ENCODE measurements at regions not wholly inside any gene's neighbourhood (a gene's known extent, or its start where the extent isn't known, plus 50 kb on each side); places are given as distances from the start of the nearest gene placed in this dataset.

GRCh38 chr2:19804639-19805260 lies 97.0 kb downstream of the TTC32 start:
- 100% methylated on average over 2 of the region's 3 CpGs for whole genome bisulfite sequencing (ENCODE audit: insufficient coverage)
- H3K27ac ChIP-seq (ENCODE audit: insufficient read depth in 1 of 2, low read depth in 1 of 2, low read length in 2 of 2, poor library complexity in 1 of 2, severe bottlenecking in 2 of 2) = no peak overlapping the region
- no peaks in the 10 kb centered on the region for H3K9me3 ChIP-seq (ENCODE audit: control extremely low read depth in 1 of 5, control insufficient read depth in 4 of 5, insufficient read depth in 2 of 5, low read depth in 1 of 5, low read length in 4 of 5)
- H3K27me3 ChIP-seq (replicated peaks in 2 of 5; ENCODE audit: control insufficient read depth in 4 of 5, insufficient read depth in 5 of 5, low read length in 4 of 5) = peaks cover 0 to 3% (median 0%) of the 10 kb centered on the region in 5 experiments
- POLR2A ChIA-PET = no interaction called here
- no peak for DNase-seq
- CTCF ChIA-PET = no interaction called here
- no peaks in the 10 kb centered on the region for H3K4me1 ChIP-seq (ENCODE audit: control extremely low read depth in 1 of 4, control insufficient read depth in 4 of 4, insufficient read depth in 4 of 4, low read length in 3 of 4)
- no peak overlapping the region for H3K4me3 ChIP-seq (ENCODE audit: control insufficient read depth in 1 of 7, extremely low read depth in 1 of 7, insufficient read depth in 4 of 7, low read depth in 2 of 7, low read length in 6 of 7)
- H3K36me3 ChIP-seq (ENCODE audit: control insufficient read depth in 4 of 4, insufficient read depth in 4 of 4, low read length in 3 of 4) = no peaks in the 10 kb centered on the region

- POLR2A ChIA-PET = no interaction called here
- Histone ChIP-seq H3K36me3 (ENCODE audit: control insufficient read depth in 4 of 4, insufficient read depth in 4 of 4, low read length in 3 of 4) (no peaks in the 10 kb centered on the region), H3K27ac (ENCODE audit: insufficient read depth in 1 of 2, low read depth in 1 of 2, low read length in 2 of 2, poor library complexity in 1 of 2, severe bottlenecking in 2 of 2) (no peak overlapping the region), H3K27me3 (replicated peaks in 2 of 5; ENCODE audit: control insufficient read depth in 4 of 5, insufficient read depth in 5 of 5, low read length in 4 of 5) (peaks cover 0 to 7% (median 0%) of the 10 kb centered on the region in 5 experiments), H3K9me3 (ENCODE audit: control extremely low read depth in 1 of 5, control insufficient read depth in 4 of 5, insufficient read depth in 2 of 5, low read depth in 1 of 5, low read length in 4 of 5) (no peaks in the 10 kb centered on the region), H3K4me3 (ENCODE audit: control insufficient read depth in 1 of 7, extremely low read depth in 1 of 7, insufficient read depth in 4 of 7, low read depth in 2 of 7, low read length in 6 of 7) (no peak overlapping the region), H3K4me1 (ENCODE audit: control extremely low read depth in 1 of 4, control insufficient read depth in 4 of 4, insufficient read depth in 4 of 4, low read length in 3 of 4) (no peaks in the 10 kb centered on the region)
- 100% methylated on average over 3 of the region's 4 CpGs for WGBS (ENCODE audit: insufficient coverage)
- CTCF ChIA-PET = no interaction called here
- DNase-seq = no peak
These were observed 99.5 kb downstream of the TTC32 start for GRCh38 chr2:19802086-19802841.

- no peak overlapping the region for H3K27ac ChIP-seq (ENCODE audit: insufficient read depth in 1 of 2, low read depth in 1 of 2, low read length in 2 of 2, poor library complexity in 1 of 2, severe bottlenecking in 2 of 2)
- no peak overlapping the region for H3K4me3 ChIP-seq (ENCODE audit: control insufficient read depth in 1 of 7, extremely low read depth in 1 of 7, insufficient read depth in 4 of 7, low read depth in 2 of 7, low read length in 6 of 7)
- H3K9me3 ChIP-seq (ENCODE audit: control extremely low read depth in 1 of 5, control insufficient read depth in 4 of 5, insufficient read depth in 2 of 5, low read depth in 1 of 5, low read length in 4 of 5) = peaks cover 0 to 1% (median 0%) of the 10 kb centered on the region in 5 experiments
- 96% methylated on average over 10 of the region's 15 CpGs for WGBS (ENCODE audit: insufficient coverage)
- no peaks in the 10 kb centered on the region for H3K36me3 ChIP-seq (ENCODE audit: control insufficient read depth in 4 of 4, insufficient read depth in 4 of 4, low read length in 3 of 4)
- CTCF ChIA-PET = no interaction called here
- POLR2A ChIA-PET = no interaction called here
- DNase-seq = no peak
- H3K27me3 ChIP-seq (replicated peaks in 2 of 5; ENCODE audit: control insufficient read depth in 4 of 5, insufficient read depth in 5 of 5, low read length in 4 of 5) = peaks cover 0 to 7% (median 0%) of the 10 kb centered on the region in 5 experiments
- no peaks in the 10 kb centered on the region for H3K4me1 ChIP-seq (ENCODE audit: control extremely low read depth in 1 of 4, control insufficient read depth in 4 of 4, insufficient read depth in 4 of 4, low read length in 3 of 4)
These were observed 100.3 kb downstream of the TTC32 start for GRCh38 chr2:19801367-19802080.

GRCh38 chr2:19800796-19801195 lies 101.0 kb downstream of the TTC32 start:
- CTCF ChIA-PET = no interaction called here
- no peak overlapping the region for H3K27ac ChIP-seq (ENCODE audit: insufficient read depth in 1 of 2, low read depth in 1 of 2, low read length in 2 of 2, poor library complexity in 1 of 2, severe bottlenecking in 2 of 2)

GRCh38 chr2:19799881-19800780 lies 101.7 kb downstream of the TTC32 start:
- ChIA-PET POLR2A (no interaction called here), CTCF (no interaction called here)
- H3K27me3 ChIP-seq (replicated peaks in 2 of 5; ENCODE audit: control insufficient read depth in 4 of 5, insufficient read depth in 5 of 5, low read length in 4 of 5) = peaks cover 0 to 7% (median 0%) of the 10 kb centered on the region in 5 experiments
- no peak overlapping the region for H3K4me3 ChIP-seq (ENCODE audit: control insufficient read depth in 1 of 7, extremely low read depth in 1 of 7, insufficient read depth in 4 of 7, low read depth in 2 of 7, low read length in 6 of 7)
- no peak overlapping the region for H3K27ac ChIP-seq (ENCODE audit: insufficient read depth in 1 of 2, low read depth in 1 of 2, low read length in 2 of 2, poor library complexity in 1 of 2, severe bottlenecking in 2 of 2)
- H3K4me1 ChIP-seq (ENCODE audit: control extremely low read depth in 1 of 4, control insufficient read depth in 4 of 4, insufficient read depth in 4 of 4, low read length in 3 of 4) = no peaks in the 10 kb centered on the region
- no peaks in the 10 kb centered on the region for H3K36me3 ChIP-seq (ENCODE audit: control insufficient read depth in 4 of 4, insufficient read depth in 4 of 4, low read length in 3 of 4)
- peaks cover 0 to 1% (median 0%) of the 10 kb centered on the region in 5 experiments for H3K9me3 ChIP-seq (ENCODE audit: control extremely low read depth in 1 of 5, control insufficient read depth in 4 of 5, insufficient read depth in 2 of 5, low read depth in 1 of 5, low read length in 4 of 5)
- WGBS (ENCODE audit: insufficient coverage) = 76% methylated on average over 8 of the region's 8 CpGs
- no peak for DNase-seq

More at GRCh38 chr2:19800796-19801195, 101.0 kb downstream of the TTC32 start:
- DNase-seq = no peak
- H3K9me3 ChIP-seq (ENCODE audit: control extremely low read depth in 1 of 5, control insufficient read depth in 4 of 5, insufficient read depth in 2 of 5, low read depth in 1 of 5, low read length in 4 of 5) = peaks cover 0 to 1% (median 0%) of the 10 kb centered on the region in 5 experiments
- H3K36me3 ChIP-seq (ENCODE audit: control insufficient read depth in 4 of 4, insufficient read depth in 4 of 4, low read length in 3 of 4) = no peaks in the 10 kb centered on the region
- WGBS (ENCODE audit: insufficient coverage) = 96% methylated on average over 2 of the region's 5 CpGs
- POLR2A ChIA-PET = no interaction called here
- no peaks in the 10 kb centered on the region for H3K4me1 ChIP-seq (ENCODE audit: control extremely low read depth in 1 of 4, control insufficient read depth in 4 of 4, insufficient read depth in 4 of 4, low read length in 3 of 4)
- H3K4me3 ChIP-seq (ENCODE audit: control insufficient read depth in 1 of 7, extremely low read depth in 1 of 7, insufficient read depth in 4 of 7, low read depth in 2 of 7, low read length in 6 of 7) = no peak overlapping the region
- H3K27me3 ChIP-seq (replicated peaks in 2 of 5; ENCODE audit: control insufficient read depth in 4 of 5, insufficient read depth in 5 of 5, low read length in 4 of 5) = peaks cover 0 to 7% (median 0%) of the 10 kb centered on the region in 5 experiments

- Histone ChIP-seq H3K27me3 (replicated peaks in 2 of 5; ENCODE audit: control insufficient read depth in 4 of 5, insufficient read depth in 5 of 5, low read length in 4 of 5) (peaks cover 0 to 4% (median 0%) of the 10 kb centered on the region in 5 experiments), H3K27ac (ENCODE audit: insufficient read depth in 1 of 2, low read depth in 1 of 2, low read length in 2 of 2, poor library complexity in 1 of 2, severe bottlenecking in 2 of 2) (no peak overlapping the region), H3K4me3 (ENCODE audit: control insufficient read depth in 1 of 7, extremely low read depth in 1 of 7, insufficient read depth in 4 of 7, low read depth in 2 of 7, low read length in 6 of 7) (no peak overlapping the region), H3K4me1 (ENCODE audit: control extremely low read depth in 1 of 4, control insufficient read depth in 4 of 4, insufficient read depth in 4 of 4, low read length in 3 of 4) (no peaks in the 10 kb centered on the region), H3K36me3 (ENCODE audit: control insufficient read depth in 4 of 4, insufficient read depth in 4 of 4, low read length in 3 of 4) (no peaks in the 10 kb centered on the region), H3K9me3 (ENCODE audit: control extremely low read depth in 1 of 5, control insufficient read depth in 4 of 5, insufficient read depth in 2 of 5, low read depth in 1 of 5, low read length in 4 of 5) (peaks cover 0 to 1% (median 0%) of the 10 kb centered on the region in 5 experiments)
- no peak for DNase-seq
- WGBS (ENCODE audit: insufficient coverage) = 85% methylated on average over 4 of the region's 4 CpGs
- ChIA-PET POLR2A (no interaction called here), CTCF (no interaction called here)
These were observed 103.9 kb downstream of the TTC32 start for GRCh38 chr2:19797871-19798270.
